Fibroblast of the aortic adventitia (primary cell): ENCODE measurements at regions not wholly inside any gene's neighbourhood (a gene's known extent, or its start where the extent isn't known, plus 50 kb on each side); places are given as distances from the start of the nearest gene placed in this dataset.

Source experiments
- DNase-seq: peaks from one replicate; pipeline ENCODE4 v3.0.0-alpha.2; 2010; ENCODE audit warnings: low read depth
- H3K4me3 ChIP-seq: 2 replicates; pipeline ENCODE4 v1.5.1; 2011; ENCODE audit warnings: low read depth, mild to moderate bottlenecking, control low read depth, low read length, moderate library complexity
- CTCF ChIP-seq: IDR thresholded peaks from 2 replicates; pipeline ENCODE4 v1.5.1; 2011; ENCODE audit warnings: mild to moderate bottlenecking, low read length, control low read depth, inconsistent platforms; ENCODE audit not compliant: insufficient read depth

- DNase-seq: no peak
- no peak for TF ChIP-seq CTCF
- H3K4me3 ChIP-seq: no peak overlapping the region
Measured at GRCh38 chr10:7046615-7047014, 364.2 kb downstream of the SFMBT2 start.

- no peak for DNase-seq
- no peak overlapping the region for H3K4me3 ChIP-seq
- TF ChIP-seq CTCF: no peak
Measured at GRCh38 chr10:7045891-7046599, 364.8 kb downstream of the SFMBT2 start.

GRCh38 chr10:7043055-7043653, 367.7 kb downstream of the SFMBT2 start:
- DNase-seq: no peak
- no peak for TF ChIP-seq CTCF
- H3K4me3 ChIP-seq: no peak overlapping the region

GRCh38 chr10:7042419-7043054, 368.3 kb downstream of the SFMBT2 start:
- TF ChIP-seq CTCF: no peak
- H3K4me3 ChIP-seq: no peak overlapping the region
- no peak for DNase-seq

GRCh38 chr10:7042000-7042399, 368.8 kb downstream of the SFMBT2 start:
- no peak for TF ChIP-seq CTCF
- H3K4me3 ChIP-seq: no peak overlapping the region
- no peak for DNase-seq

GRCh38 chr10:7040681-7041080, 370.2 kb downstream of the SFMBT2 start:
- no peak overlapping the region for H3K4me3 ChIP-seq
- DNase-seq: no peak
- TF ChIP-seq CTCF: no peak

- DNase-seq: no peak
- H3K4me3 ChIP-seq: no peak overlapping the region
- no peak for TF ChIP-seq CTCF
Measured at GRCh38 chr10:7039859-7040258, 371.0 kb downstream of the SFMBT2 start.
